ENCODE measurements at regions not wholly inside any gene's neighbourhood (a gene's known extent, or its start where the extent isn't known, plus 50 kb on each side); places are given as distances from the start of the nearest gene placed in this dataset.

DNA sequence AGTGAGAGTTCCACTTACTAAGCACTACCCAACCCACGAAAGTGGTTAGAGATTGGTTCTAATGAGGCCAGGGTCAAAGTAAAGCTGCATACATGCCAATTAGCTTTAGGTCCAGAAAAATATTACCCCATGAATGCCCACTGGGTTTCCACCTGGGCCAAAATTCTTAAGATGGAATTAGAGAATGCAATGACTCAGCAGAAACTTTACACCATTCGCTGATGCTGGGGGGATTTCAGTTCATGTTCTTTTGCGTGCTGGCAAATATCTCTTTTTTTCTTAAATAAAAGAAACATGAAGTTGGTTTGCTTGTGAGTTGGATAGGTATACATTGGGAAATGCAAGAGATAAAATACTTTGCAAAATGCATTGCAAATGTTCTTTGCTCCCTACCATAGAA, 715.3 kb upstream of the MIR17HG start:
- no peak for TF ChIP-seq TAF1 (IDR thresholded peaks at IDR 0.05; ENCODE audit: borderline replicate concordance, low read depth, low read length)
- TF ChIP-seq POLR2A (IDR thresholded peaks at IDR 0.05; ENCODE audit: low read depth, low read length), result no peak

All from GM12892 (cell line).